GM19452 (cell line): ENCODE measurements at regions not wholly inside any gene's neighbourhood (a gene's known extent, or its start where the extent isn't known, plus 50 kb on each side); places are given as distances from the start of the nearest gene placed in this dataset.

Experiments
- ATAC-seq: cut with Tn5 transposase; IDR thresholded peaks from one replicate; pipeline ENCODE4 v1.9.1; 2021; ENCODE audit not compliant: unreplicated experiment

- no peak for ATAC-seq
Observed at GRCh38 chr2:64312622-64313397, 141.2 kb upstream of the LGALSL start.

GRCh38 chr2:64313398-64313723 is 140.6 kb upstream of the LGALSL start:
- no peak for ATAC-seq

- no peak for ATAC-seq
Observed at GRCh38 chr2:64315291-64315960, 138.5 kb upstream of the LGALSL start.

- no peak for ATAC-seq
Observed at GRCh38 chr2:64317707-64318475, 136.1 kb upstream of the LGALSL start.

- no peak for ATAC-seq
Observed at GRCh38 chr2:64318476-64318748, 135.6 kb upstream of the LGALSL start.

GRCh38 chr2:64319896-64320295 is 134.1 kb upstream of the LGALSL start:
- ATAC-seq, result no peak

- no peak for ATAC-seq
Observed at GRCh38 chr2:64322433-64322832, 131.5 kb upstream of the LGALSL start.

GRCh38 chr2:64323197-64323596 is 130.8 kb upstream of the LGALSL start:
- no peak for ATAC-seq

GRCh38 chr2:64324746-64325410 is 129.1 kb upstream of the LGALSL start:
- no peak for ATAC-seq

GRCh38 chr2:64325477-64325851 is 128.5 kb upstream of the LGALSL start:
- peak; percentile 9 for ATAC-seq

- ATAC-seq, result peak; percentile 86
Observed at GRCh38 chr2:64325852-64326577, 127.9 kb upstream of the LGALSL start.

- ATAC-seq, result no peak
Observed at GRCh38 chr2:64326578-64327050, 127.3 kb upstream of the LGALSL start.

GRCh38 chr2:64327129-64327509 is 126.8 kb upstream of the LGALSL start:
- ATAC-seq, result no peak

GRCh38 chr2:64327510-64328414 is 126.2 kb upstream of the LGALSL start:
- ATAC-seq, result no peak

GRCh38 chr2:64328415-64328722 is 125.6 kb upstream of the LGALSL start:
- ATAC-seq, result no peak

GRCh38 chr2:64328756-64329155 is 125.2 kb upstream of the LGALSL start:
- ATAC-seq, result no peak

- ATAC-seq, result no peak
Observed at GRCh38 chr2:64329848-64330247, 124.1 kb upstream of the LGALSL start.

GRCh38 chr2:64330281-64331113 is 123.5 kb upstream of the LGALSL start:
- no peak for ATAC-seq

GRCh38 chr2:64331114-64331645 is 122.8 kb upstream of the LGALSL start:
- no peak for ATAC-seq
